ENCODE measurements at regions not wholly inside any gene's neighbourhood (a gene's known extent, or its start where the extent isn't known, plus 50 kb on each side); places are given as distances from the start of the nearest gene placed in this dataset.
"Not testable (repeated sequence)": the region's sequence is repeated elsewhere in the genome, so short reads cannot be mapped to it uniquely, and the experiment has no call there.

- DNase-seq, result no peak
Measured at GRCh38 chr10:65570143-65571010, 1355.5 kb upstream of the LRRTM3 start.

GRCh38 chr10:65571011-65571570 is 1354.7 kb upstream of the LRRTM3 start:
- DNase-seq, result no peak

- no peak for DNase-seq
Measured at GRCh38 chr10:65581426-65582026, 1344.3 kb upstream of the LRRTM3 start.

GRCh38 chr10:65602182-65602865 is 1323.5 kb upstream of the LRRTM3 start:
- no peak for DNase-seq

- no peak for DNase-seq
Measured at GRCh38 chr10:65611592-65611991, 1314.2 kb upstream of the LRRTM3 start.

- DNase-seq, result no peak
Measured at GRCh38 chr10:65614956-65615565, 1310.8 kb upstream of the LRRTM3 start.

GRCh38 chr10:65618126-65618525 is 1307.7 kb upstream of the LRRTM3 start:
- no peak for DNase-seq

- DNase-seq, result no peak
Measured at GRCh38 chr10:65620404-65621048, 1305.3 kb upstream of the LRRTM3 start.

GRCh38 chr10:65622608-65623007 is 1303.2 kb upstream of the LRRTM3 start:
- DNase-seq, result no peak

GRCh38 chr10:65628493-65629139 is 1297.2 kb upstream of the LRRTM3 start:
- DNase-seq, result no peak

- no peak for DNase-seq
Measured at GRCh38 chr10:65660006-65660405, 1265.8 kb upstream of the LRRTM3 start.

GRCh38 chr10:65670087-65670486 is 1255.7 kb upstream of the LRRTM3 start:
- DNase-seq, result no peak

GRCh38 chr10:65670596-65670995 is 1255.2 kb upstream of the LRRTM3 start:
- DNase-seq, result not testable (repeated sequence)

GRCh38 chr10:65675236-65675635 is 1250.6 kb upstream of the LRRTM3 start:
- DNase-seq, result no peak

GRCh38 chr10:65684896-65685295 is 1240.9 kb upstream of the LRRTM3 start:
- DNase-seq, result no peak

GRCh38 chr10:65701168-65701776 is 1224.6 kb upstream of the LRRTM3 start:
- DNase-seq, result no peak

GRCh38 chr10:65708057-65708456 is 1217.8 kb upstream of the LRRTM3 start:
- no peak for DNase-seq

GRCh38 chr10:65710306-65710705 is 1215.5 kb upstream of the LRRTM3 start:
- no peak for DNase-seq

GRCh38 chr10:65719790-65720189 is 1206.0 kb upstream of the LRRTM3 start:
- DNase-seq, result no peak

GRCh38 chr10:65720901-65721300 is 1204.9 kb upstream of the LRRTM3 start:
- no peak for DNase-seq

- no peak for DNase-seq
Measured at GRCh38 chr10:65723525-65723924, 1202.3 kb upstream of the LRRTM3 start.

Measured in central memory CD4-positive, alpha-beta T cell (primary cell).